GM23338 (cell line): ENCODE measurements at regions not wholly inside any gene's neighbourhood (a gene's known extent, or its start where the extent isn't known, plus 50 kb on each side); places are given as distances from the start of the nearest gene placed in this dataset.

Source experiments
- EZH2 ChIP-seq: fragments of 200-600 bp; sonication (generic); IDR thresholded peaks from one replicate; pipeline ENCODE4 v1.8.0; 2017; ENCODE audit warnings: antibody characterized with exemption, mild to moderate bottlenecking, low read depth; ENCODE audit not compliant: unreplicated experiment
- EZH2phosphoT487 ChIP-seq: fragments of 200-600 bp; sonication (generic); IDR thresholded peaks from one replicate; pipeline ENCODE4 v1.8.1; 2018; ENCODE audit warnings: antibody characterized with exemption; ENCODE audit not compliant: unreplicated experiment
- TF ChIP-seq, protein P1 (sequence below), 2 experiments: fragments of 200-600 bp in 1 of 2; sonication (generic) in 1 of 2; conservative IDR thresholded peaks; 2 replicates each; pipeline versions ENCODE4 v1.5.1 to v1.6.1; 2016 to 2017; ENCODE audit warnings: antibody characterized with exemption in 2 of 2, low read depth in 2 of 2, mild to moderate bottlenecking in 2 of 2, moderate library complexity in 1 of 2

DNA sequence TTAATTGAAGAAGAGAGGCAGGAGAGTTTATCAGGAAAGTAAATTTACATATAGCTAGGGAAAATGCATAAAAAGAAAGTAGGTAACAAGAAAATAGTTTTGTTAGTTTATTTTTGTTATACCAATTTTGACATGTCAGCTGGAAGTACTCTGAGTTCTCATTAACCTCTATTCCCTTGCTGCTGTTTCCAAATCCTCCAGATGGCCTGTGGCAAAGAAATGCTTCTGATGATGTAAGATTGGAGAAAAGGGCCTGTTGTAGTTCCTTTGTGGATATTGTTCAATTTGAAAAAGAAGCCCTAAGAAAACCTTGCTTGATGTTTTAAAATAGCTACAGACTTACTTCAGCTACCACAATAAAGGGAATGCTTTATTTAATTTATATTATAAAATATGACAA lies 192.9 kb upstream of the SLITRK3 start:
- TF ChIP-seq EZH2 (no peak), EZH2phosphoT487 (no peak)
- TF ChIP-seq, protein P1, sequence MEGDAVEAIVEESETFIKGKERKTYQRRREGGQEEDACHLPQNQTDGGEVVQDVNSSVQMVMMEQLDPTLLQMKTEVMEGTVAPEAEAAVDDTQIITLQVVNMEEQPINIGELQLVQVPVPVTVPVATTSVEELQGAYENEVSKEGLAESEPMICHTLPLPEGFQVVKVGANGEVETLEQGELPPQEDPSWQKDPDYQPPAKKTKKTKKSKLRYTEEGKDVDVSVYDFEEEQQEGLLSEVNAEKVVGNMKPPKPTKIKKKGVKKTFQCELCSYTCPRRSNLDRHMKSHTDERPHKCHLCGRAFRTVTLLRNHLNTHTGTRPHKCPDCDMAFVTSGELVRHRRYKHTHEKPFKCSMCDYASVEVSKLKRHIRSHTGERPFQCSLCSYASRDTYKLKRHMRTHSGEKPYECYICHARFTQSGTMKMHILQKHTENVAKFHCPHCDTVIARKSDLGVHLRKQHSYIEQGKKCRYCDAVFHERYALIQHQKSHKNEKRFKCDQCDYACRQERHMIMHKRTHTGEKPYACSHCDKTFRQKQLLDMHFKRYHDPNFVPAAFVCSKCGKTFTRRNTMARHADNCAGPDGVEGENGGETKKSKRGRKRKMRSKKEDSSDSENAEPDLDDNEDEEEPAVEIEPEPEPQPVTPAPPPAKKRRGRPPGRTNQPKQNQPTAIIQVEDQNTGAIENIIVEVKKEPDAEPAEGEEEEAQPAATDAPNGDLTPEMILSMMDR (conservative IDR thresholded peaks at IDR 0.05; ENCODE audit: low read depth in 2 of 2): no peak
